HG03439 (cell line): ENCODE measurements at regions not wholly inside any gene's neighbourhood (a gene's known extent, or its start where the extent isn't known, plus 50 kb on each side); places are given as distances from the start of the nearest gene placed in this dataset.
"Not testable (repeated sequence)": the region's sequence is repeated elsewhere in the genome, so short reads cannot be mapped to it uniquely, and the experiment has no call there.

Experiments
- ATAC-seq: cut with Tn5 transposase; IDR thresholded peaks from one replicate; pipeline ENCODE4 v1.9.1; 2021; ENCODE audit warnings: mild to moderate bottlenecking, moderate library complexity; ENCODE audit not compliant: unreplicated experiment

GRCh38 chr11:49817705-49818430, 134.3 kb upstream of the OR4C13 start:
- ATAC-seq: not testable (repeated sequence)

GRCh38 chr11:49823188-49823587, 129.0 kb upstream of the OR4C13 start:
- ATAC-seq: not testable (repeated sequence)

GRCh38 chr11:49850541-49850940, 101.7 kb upstream of the OR4C13 start:
- not testable (repeated sequence) for ATAC-seq

GRCh38 chr11:49851511-49851910, 100.7 kb upstream of the OR4C13 start:
- ATAC-seq: no peak

GRCh38 chr11:49851971-49852389, 100.2 kb upstream of the OR4C13 start:
- no peak for ATAC-seq

- not testable (repeated sequence) for ATAC-seq
These were observed 63.3 kb upstream of the OR4C13 start for GRCh38 chr11:49888875-49889274.

- ATAC-seq: not testable (repeated sequence)
These were observed 60.1 kb upstream of the OR4C13 start for GRCh38 chr11:49891910-49892671.

GRCh38 chr11:49893442-49893841, 58.7 kb upstream of the OR4C13 start:
- not testable (repeated sequence) for ATAC-seq
